NCI-H345 treated with DMSO at 0.1 percent for 48 hours (cell line): ENCODE measurements at regions not wholly inside any gene's neighbourhood (a gene's known extent, or its start where the extent isn't known, plus 50 kb on each side); places are given as distances from the start of the nearest gene placed in this dataset.

Source experiments
- DNase-seq: peaks from one replicate; lab custom pipeline; 2025; ENCODE audit not compliant: unreplicated experiment; lab: John Stamatoyannopoulos, UW

DNA sequence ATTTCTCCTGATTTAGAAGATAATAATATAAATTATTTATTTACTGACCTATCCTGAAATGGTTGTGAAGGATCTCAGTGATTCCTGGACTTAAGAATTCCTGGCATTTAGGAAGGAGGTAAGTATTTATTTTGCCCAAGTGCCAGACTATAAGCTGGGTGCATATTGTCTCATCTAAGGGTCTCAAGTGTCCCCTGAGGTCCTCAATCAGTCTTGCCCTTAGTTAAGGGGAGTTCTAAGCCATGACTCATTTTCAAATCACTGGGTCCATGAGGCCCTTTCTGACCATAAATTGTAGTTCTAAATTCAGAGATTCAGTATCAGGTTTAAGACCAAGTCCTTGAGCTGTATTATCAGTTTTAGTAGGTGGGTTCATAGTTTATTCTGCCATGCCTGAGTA is 251.6 kb upstream of the MEOX2 start:
- DNase-seq = no peak

GRCh38 chr7:15937571-15937970 is 251.1 kb upstream of the MEOX2 start:
- DNase-seq = no peak

DNA sequence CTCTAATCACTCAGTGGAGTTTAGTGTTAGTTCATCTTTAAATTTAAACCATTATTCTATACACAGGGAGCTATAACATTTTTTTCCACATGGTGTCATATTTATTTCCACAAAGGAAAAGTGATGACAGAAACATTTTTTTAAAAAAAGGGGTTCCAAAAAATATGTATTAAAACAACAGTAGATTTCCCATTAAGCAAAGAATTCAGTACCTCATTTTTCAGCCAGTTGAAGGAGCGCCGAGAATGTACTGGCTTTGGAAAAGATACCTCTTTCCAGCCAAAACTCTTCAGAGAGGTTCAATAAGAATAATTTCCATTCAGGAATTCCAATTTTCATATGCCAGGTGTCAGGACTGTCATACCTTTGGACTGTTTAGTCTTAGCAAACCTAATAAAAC is 250.5 kb upstream of the MEOX2 start:
- DNase-seq = no peak

- no peak for DNase-seq
These were observed 245.8 kb upstream of the MEOX2 start for GRCh38 chr7:15932318-15932717.

DNA sequence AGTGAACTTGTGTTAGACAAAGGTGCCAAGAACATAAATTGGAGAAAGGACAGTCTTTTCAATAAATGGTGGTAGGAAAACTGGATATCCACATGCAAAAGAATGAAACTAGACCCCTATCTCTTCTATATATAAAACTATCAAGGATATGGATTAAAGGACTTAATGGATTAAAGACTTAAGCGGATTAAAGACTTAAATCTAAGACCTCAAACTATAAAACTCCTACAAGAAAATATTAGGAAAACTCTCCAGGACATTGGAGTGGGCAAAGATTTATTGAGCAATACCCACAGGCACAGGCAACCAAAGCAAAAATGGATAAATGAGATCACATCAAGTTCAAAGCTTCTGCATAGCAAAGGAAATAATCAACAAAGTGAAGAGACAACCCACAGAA is 242.9 kb upstream of the MEOX2 start:
- DNase-seq = no peak

DNA sequence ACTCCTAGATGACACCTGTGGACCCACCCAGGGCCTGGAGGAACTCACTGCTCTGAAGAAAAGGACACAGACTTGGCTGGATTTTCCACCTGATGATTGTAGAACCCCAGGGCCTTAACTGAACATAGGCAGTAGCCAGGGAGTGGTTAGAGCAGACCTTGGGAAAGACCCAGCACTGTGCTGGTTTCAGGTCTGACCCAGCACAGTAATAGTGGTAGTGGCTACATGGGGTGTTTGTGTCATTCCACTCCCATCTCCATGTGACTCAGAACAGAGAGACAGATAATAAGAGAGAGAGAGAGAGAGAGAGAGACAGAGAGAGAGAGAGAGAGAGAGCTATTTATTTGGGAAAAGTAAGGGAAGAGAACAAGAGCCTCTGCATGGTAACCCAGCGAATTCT is 239.1 kb upstream of the MEOX2 start:
- DNase-seq = no peak

- DNase-seq = no peak
These were observed 238.4 kb upstream of the MEOX2 start for GRCh38 chr7:15924910-15925309.

DNA sequence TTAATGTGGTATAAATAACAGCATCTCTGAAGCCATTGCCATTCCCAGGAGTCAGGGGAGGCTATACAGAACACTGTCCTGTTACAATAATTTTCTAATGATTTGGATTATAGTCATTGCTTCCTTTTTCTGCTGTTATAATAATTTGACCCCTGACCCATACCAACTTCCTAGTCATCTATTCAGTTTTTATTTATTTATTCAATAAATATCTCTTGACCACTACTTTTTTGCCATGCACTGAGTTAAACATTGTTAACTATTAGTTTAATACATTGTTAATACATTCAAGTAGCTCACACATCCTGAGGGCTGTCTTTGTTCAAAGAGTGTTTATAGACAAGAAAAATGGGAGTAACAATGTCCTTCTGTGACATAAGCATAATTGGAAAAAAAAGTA is 235.5 kb upstream of the MEOX2 start:
- DNase-seq = no peak

- no peak for DNase-seq
These were observed 235.1 kb upstream of the MEOX2 start for GRCh38 chr7:15921576-15921975.

GRCh38 chr7:15920953-15921352 is 234.5 kb upstream of the MEOX2 start:
- DNase-seq = no peak

- DNase-seq = no peak
These were observed 230.3 kb upstream of the MEOX2 start for GRCh38 chr7:15916681-15917380.

GRCh38 chr7:15915686-15916293 is 229.3 kb upstream of the MEOX2 start:
- DNase-seq = no peak

GRCh38 chr7:15914611-15915010 is 228.1 kb upstream of the MEOX2 start:
- no peak for DNase-seq

DNA sequence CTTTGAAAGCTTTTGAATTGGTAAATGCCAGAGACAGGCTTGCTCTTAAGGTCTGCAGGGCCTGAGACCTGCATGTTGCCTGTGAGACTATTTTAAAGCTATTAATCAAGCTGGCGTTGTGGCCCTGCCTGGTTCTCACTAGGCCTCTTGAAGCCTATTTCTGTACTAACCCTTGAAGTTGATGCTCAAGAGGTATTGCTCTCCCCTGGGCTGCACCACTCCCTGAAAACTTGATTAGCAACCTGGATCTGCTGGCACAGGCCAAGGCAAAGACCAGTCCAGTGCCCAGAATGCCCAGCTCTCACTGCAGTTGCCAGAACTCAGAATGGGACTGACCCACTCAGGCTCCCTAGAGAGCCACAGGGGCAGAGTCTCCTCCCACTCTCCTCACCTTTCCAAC is 220.0 kb upstream of the MEOX2 start:
- DNase-seq = no peak

DNA sequence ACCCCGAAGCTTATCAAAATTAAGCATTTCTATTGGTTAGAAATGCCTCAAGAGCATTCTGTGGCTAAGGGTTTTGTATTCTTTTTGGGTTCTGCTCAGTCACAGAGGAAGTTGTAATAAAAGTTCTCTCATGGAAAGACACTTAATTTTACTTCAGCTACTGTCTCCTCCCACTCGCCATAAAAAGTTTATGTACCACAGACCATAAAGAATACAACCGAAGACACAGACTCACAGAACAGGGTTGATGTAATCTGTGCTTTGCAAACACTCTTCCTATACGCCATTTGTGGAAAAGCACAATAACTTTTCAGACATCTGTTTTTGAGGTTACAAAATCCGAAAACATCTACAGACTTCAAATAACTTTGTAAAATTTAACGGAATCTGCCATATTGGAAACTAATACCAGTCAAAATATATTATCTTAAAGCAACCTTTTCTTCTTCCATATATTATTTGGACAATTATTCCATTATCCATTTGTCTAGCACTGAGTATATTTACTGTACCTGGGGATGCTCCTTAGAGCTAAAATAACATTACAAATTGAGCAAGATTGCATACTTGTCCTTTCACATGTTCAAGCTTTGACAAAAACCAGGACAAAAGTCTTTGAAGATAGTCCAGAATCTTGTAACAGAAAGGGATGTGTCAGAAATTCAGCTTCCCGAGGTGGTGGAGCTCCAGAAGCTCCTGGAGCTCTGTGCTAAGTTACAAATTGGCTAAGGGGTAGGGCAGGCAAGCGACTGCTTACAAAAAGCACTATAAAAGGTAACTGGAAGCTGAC is 219.0 kb upstream of the MEOX2 start:
- no peak for DNase-seq

DNA sequence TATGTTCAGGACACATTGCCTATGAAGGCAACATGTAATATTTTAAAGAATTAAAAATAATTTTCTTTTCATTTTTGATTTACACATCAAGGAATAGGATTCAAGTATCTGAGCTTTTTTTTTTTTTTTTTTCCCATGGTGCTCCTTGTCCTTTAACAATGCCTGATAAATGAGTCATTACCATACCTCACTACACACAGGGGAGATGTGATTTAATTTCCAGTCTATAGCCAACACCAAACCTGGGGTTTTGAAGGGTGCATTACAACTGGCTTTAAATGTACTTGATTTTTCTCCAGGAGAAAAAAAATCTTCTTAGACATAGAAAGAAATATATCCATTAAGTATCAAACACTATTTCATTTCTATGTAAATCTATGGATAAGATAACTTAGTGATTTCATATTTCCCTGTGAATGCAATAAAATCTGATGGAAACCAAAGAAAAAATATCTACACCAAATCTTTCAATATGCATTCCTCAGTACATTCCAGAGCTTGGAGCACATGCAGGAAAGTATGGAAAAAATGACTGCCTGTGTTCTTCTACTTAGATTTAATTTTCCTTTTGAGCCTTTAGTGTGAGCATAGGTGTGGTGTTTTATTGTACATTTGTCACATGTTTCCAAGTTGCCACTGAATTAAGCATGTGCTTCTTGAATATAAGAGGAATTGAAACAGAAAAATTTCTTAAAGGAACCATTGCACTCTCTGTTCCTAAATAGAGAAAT is 204.8 kb upstream of the MEOX2 start:
- DNase-seq = no peak

- DNase-seq = no peak
These were observed 203.0 kb upstream of the MEOX2 start for GRCh38 chr7:15889507-15889906.

- DNase-seq = no peak
These were observed 201.6 kb upstream of the MEOX2 start for GRCh38 chr7:15888090-15888489.

DNA sequence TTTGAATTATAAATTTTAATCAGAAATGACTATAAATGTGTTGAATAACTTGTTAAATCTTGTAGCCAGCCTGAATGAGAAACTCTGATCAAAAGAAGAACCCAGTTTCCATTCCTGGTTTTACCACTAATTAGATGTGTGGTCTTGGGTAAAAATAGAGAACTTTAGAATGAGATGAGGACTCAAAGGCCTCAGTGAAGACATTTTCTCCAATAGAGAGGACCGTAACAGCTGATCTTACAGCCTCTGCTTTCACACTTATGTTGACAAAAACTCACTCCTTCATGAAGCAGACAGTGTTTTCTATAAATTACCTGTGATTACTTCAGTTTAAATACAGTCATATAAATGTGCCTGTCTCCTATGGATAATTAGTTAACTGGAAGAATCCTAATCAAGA is 200.1 kb upstream of the MEOX2 start:
- no peak for DNase-seq

- DNase-seq = no peak
These were observed 199.2 kb upstream of the MEOX2 start for GRCh38 chr7:15885678-15886077.

- no peak for DNase-seq
These were observed 188.3 kb upstream of the MEOX2 start for GRCh38 chr7:15874774-15875173.

DNA sequence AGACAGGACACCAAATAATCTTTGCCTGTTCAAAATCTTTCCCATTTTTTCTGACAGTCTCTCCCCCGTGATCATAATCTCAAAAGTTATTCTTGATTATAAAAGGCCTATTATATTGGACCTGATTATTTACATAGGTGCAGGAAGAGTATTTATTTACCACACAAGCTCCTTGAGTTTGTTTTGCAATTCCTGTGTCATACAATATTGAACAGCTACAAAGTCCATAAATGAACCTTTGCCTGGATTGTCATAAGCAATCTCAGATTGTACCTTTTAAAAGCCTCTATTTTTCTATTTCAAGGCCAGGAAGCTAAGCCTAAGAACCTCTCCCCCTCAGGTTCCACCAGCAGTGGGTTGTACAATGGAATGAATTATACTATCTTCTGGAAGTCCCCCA is 183.9 kb upstream of the MEOX2 start:
- no peak for DNase-seq
